Prostate gland (tissue), 2 donors: ENCODE measurements at regions not wholly inside any gene's neighbourhood (a gene's known extent, or its start where the extent isn't known, plus 50 kb on each side); places are given as distances from the start of the nearest gene placed in this dataset.

Experiments
- CTCF ChIP-seq, 4 experiments: fragments of 200-600 bp in 2 of 4; fragments of 450-650 bp in 2 of 4; sonication (generic) in 2 of 4; IDR thresholded peaks; 1 replicate in 3 of 4; 2 replicates in 1 of 4; pipeline ENCODE4 v1.5.1; 2016 to 2019; ENCODE audit warnings: antibody characterized with exemption in 4 of 4, mild to moderate bottlenecking in 2 of 4, moderate library complexity in 2 of 4
- POLR2A ChIP-seq: fragments of 450-650 bp; IDR thresholded peaks from one replicate; pipeline ENCODE4 v1.6.1; 2016; ENCODE audit warnings: antibody characterized with exemption, mild to moderate bottlenecking
- POLR2AphosphoS5 ChIP-seq: sonication (generic); formaldehyde crosslinking; IDR thresholded peaks from one replicate; pipeline ENCODE4 v1.6.1; 2017; ENCODE audit warnings: antibody characterized with exemption

- no peak for TF ChIP-seq CTCF (IDR thresholded peaks at IDR 0.05)
- TF ChIP-seq POLR2A: no peak
- TF ChIP-seq POLR2AphosphoS5: no peak
Observed at GRCh38 chr2:176636401-176636800, 367.2 kb downstream of the MTX2 start.
